ENCODE measurements at regions not wholly inside any gene's neighbourhood (a gene's known extent, or its start where the extent isn't known, plus 50 kb on each side); places are given as distances from the start of the nearest gene placed in this dataset.
"Not testable (repeated sequence)": the region's sequence is repeated elsewhere in the genome, so short reads cannot be mapped to it uniquely, and the experiment has no call there.

DNA sequence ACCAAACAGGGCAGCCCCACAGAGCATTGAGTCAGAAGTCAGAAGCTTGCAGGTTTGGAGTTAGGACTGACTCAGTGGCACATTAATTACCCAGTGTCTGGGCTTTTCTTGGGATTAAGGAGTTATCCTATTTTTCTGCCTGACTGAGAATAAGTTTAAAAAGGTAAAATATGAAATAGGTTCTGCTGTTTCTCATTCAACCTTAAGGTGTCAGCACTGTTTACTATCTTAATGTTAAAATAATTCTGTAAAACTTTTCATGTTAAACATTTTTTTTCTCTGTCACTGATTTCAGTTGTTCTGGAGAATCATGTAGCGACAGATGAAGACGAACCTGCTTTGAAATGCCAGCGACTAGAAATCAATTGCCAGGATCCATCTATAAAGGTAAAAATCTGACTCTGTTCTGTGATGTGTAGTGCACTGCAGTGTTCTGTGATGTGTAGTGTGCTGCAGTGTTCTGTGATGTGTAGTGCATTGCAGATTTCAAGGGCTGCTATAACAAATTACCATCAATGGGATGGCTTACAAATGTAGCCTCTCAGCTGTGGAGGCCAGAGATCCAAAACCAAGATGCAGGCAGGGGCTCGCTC, 128.0 kb downstream of the LAT start:
- TF ChIP-seq, protein P1, sequence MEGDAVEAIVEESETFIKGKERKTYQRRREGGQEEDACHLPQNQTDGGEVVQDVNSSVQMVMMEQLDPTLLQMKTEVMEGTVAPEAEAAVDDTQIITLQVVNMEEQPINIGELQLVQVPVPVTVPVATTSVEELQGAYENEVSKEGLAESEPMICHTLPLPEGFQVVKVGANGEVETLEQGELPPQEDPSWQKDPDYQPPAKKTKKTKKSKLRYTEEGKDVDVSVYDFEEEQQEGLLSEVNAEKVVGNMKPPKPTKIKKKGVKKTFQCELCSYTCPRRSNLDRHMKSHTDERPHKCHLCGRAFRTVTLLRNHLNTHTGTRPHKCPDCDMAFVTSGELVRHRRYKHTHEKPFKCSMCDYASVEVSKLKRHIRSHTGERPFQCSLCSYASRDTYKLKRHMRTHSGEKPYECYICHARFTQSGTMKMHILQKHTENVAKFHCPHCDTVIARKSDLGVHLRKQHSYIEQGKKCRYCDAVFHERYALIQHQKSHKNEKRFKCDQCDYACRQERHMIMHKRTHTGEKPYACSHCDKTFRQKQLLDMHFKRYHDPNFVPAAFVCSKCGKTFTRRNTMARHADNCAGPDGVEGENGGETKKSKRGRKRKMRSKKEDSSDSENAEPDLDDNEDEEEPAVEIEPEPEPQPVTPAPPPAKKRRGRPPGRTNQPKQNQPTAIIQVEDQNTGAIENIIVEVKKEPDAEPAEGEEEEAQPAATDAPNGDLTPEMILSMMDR (IDR thresholded peaks at IDR 0.05) = no peak
- TF ChIP-seq POLR2A (IDR thresholded peaks at IDR 0.05) = no peak
- 95 to 97% methylated on average over 4 of the region's 4 CpGs for WGBS, 2 donors
- intact Hi-C loops (cut with DNase I) = no loop called here

DNA sequence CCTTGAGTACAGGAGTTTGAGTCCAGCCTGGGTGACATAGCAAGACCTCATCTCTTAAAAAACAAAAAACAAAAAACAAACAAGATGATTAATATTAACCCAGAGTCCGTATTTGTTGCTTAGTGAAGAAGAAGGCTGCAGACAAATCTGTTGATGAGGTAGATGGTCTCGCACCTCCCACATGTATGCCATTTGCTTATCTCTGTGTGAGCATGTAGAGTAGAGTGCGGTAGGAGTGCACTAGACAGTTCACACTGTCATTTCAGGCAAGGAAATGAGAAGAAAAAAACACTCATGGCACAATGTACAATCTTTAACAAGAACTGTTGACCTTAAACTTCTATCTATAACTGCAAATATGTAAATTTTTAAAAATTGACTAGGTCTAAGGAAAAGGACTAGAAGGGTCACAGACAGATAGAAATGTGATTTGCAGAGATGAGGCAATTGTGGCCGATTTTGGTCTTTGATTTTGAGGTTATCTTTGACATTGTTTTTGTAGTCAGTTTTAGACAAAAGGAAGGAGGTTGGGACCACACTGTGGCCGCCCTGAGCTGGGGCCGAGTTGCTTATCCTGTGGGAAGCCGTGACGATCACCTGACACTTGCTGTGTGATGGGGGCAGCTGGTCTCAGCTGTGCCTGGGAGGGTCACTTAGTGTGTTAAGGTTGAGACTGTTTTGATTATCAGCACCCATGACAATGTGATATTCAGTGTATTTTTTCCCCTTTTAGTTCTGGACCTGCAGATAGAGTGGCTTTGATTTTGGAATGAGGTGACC, 127.2 kb downstream of the LAT start:
- H3K4me1 ChIP-seq = peaks cover 3 to 12% of the 10 kb centered on the region in 2 donors
- H3K4me3 ChIP-seq (replicated peaks in 1 of 3); H3K27me3 ChIP-seq; H3K36me3 ChIP-seq; H3K27ac ChIP-seq; H3K9me3 ChIP-seq; intact Hi-C loops (cut with DNase I); DNase-seq: not testable (repeated sequence)
- WGBS, 2 donors = 69 to 73% methylated on average over 8 of the region's 8 CpGs

More for the DNA sequence above, 128.0 kb downstream of the LAT start:
- H3K4me3 ChIP-seq (replicated peaks in 1 of 3) = no peak overlapping the region
- no peaks in the 10 kb centered on the region for H3K36me3 ChIP-seq
- H3K4me1 ChIP-seq = peaks cover 3 to 12% of the 10 kb centered on the region in 2 donors
- no peaks in the 10 kb centered on the region for H3K27me3 ChIP-seq
- H3K27ac ChIP-seq = no peak overlapping the region
- DNase-seq = no peak
- H3K9me3 ChIP-seq = no peaks in the 10 kb centered on the region

DNA sequence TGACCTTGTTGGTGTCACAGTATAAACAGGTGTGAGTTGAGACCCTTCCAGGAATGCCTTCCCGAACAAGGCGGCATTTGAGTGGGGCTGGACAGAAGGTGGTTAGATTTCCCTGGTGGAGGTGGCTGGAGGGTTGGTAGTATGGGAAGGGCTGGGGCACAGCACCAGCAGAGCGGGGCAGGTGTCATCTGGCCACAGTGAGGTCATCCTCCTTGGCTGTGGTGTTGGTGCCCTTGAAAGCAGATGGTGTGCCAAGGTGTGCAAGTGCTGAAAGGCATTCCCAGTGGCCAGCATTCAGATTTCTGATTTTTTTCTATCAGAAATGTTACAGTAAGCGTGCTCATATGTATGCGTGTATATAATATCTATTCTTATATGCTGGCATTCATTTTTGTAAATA, 126.6 kb downstream of the LAT start:
- Histone ChIP-seq H3K27ac (no peak overlapping the region), H3K36me3 (no peaks in the 10 kb centered on the region), H3K27me3 (no peaks in the 10 kb centered on the region), H3K4me1 (peaks cover 3 to 12% of the 10 kb centered on the region in 2 donors), H3K9me3 (no peaks in the 10 kb centered on the region), H3K4me3 (replicated peaks in 1 of 3) (no peak overlapping the region)
- TF ChIP-seq POLR2A (IDR thresholded peaks at IDR 0.05) = no peak
- TF ChIP-seq, protein P1 (IDR thresholded peaks at IDR 0.05) = no peak
- DNase-seq = no peak
- intact Hi-C loops (cut with DNase I) = no loop called here
- WGBS, 2 donors = 91 to 97% methylated on average over 5 of the region's 5 CpGs

DNA sequence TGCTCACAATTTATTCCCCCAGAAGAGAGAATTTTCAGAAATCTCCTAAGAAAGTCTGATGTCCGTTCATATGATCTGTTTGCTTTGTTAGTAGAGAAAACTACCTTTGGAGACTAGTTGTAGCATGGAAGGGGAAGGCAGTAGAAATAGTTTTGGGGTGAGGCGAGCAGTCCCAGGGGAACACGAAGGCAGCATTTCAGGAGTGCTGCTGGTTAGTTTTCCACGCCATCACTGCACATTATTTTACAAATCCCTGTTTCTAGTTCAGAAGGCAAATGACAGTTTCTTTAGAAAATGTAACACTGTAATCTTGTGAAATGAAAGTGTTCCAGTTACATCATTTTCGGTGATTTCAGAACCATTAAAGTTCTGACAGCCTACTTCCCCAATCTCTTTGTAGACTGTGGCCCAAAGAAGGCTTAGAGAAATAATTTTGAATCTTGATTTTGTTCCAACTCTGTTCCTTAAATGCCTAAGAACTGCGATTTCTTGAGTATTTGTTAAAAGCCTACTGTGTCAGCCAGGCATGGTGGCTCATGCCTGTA, 123.8 kb downstream of the LAT start:
- H3K36me3 ChIP-seq; DNase-seq; H3K4me3 ChIP-seq (replicated peaks in 1 of 3); H3K9me3 ChIP-seq; intact Hi-C loops (cut with DNase I); H3K4me1 ChIP-seq; H3K27ac ChIP-seq; H3K27me3 ChIP-seq: not testable (repeated sequence)
- 72 to 75% methylated on average over 6 of the region's 6 CpGs for WGBS, 2 donors

DNA sequence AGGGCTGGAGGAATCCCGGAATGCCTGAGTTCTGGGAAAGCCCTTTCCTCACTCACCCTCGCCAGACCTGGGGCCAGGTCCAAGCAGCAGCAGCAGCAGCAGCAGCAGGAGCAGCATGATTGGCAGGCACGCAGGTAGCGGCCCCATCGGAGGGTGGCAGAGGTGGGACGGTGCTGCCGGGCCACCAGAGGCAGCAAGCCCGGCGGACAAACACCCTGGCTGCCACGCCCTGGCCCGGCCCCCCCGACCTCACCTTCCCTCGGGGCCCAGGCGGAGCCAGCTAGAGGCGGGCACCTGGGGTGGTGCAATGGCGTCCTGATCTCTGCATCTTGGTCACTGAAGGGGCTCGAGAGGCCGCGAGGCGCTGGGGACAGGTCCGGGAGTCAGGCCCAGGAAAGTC, 122.4 kb downstream of the LAT start:
- no peak for DNase-seq
- Histone ChIP-seq H3K27me3 (no peaks in the 10 kb centered on the region), H3K4me3 (replicated peaks in 1 of 3) (no peak overlapping the region), H3K9me3 (no peaks in the 10 kb centered on the region), H3K27ac (no peak overlapping the region), H3K36me3 (no peaks in the 10 kb centered on the region), H3K4me1 (no peaks in the 10 kb centered on the region)
- intact Hi-C loops (cut with DNase I) = no loop called here
- WGBS, 2 donors = 41 to 45% methylated on average over 7 to 17 of the region's 21 CpGs
- TF ChIP-seq, protein P1 (IDR thresholded peaks at IDR 0.05) = no peak
- TF ChIP-seq POLR2A (IDR thresholded peaks at IDR 0.05) = no peak

DNA sequence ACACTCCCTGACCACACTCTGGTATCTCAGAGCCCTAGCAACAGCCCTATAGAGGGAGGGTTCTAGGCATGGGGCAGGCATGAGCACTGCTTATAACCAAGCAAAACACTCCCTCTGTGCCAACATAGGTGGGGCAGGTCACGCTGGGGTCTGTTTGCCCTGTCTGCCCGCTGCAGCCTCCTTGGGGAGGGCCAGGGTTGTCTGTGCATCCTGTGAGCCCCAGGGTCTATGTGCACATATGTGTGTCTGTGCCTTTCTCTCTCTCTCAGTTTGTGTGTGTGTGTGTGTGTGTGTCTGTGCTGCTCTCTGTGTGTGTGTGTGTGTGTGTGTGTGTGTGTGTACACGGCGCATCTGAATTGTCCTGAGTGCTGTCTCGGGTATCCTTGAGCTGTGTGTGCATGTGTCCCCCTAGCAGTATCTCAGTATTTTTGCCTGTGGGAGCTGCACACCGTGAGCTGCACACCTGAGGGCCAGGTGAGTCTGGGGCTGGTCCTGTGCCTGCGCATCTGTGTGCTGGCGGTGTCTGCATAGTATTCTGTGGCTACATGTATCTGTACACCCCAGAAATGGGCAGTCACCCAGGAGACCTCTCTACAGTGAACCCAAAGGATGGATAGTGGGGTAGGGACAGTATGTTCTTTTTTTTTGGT, 121.5 kb downstream of the LAT start:
- intact Hi-C loops (cut with DNase I); H3K4me1 ChIP-seq; H3K27ac ChIP-seq; DNase-seq; H3K36me3 ChIP-seq; H3K4me3 ChIP-seq (replicated peaks in 1 of 3); H3K27me3 ChIP-seq; H3K9me3 ChIP-seq: not testable (repeated sequence)
- WGBS, 2 donors = 70% methylated on average over 2 of the region's 8 CpGs; no CpG with 5 or more reads in 1 of the 2 donors

DNA sequence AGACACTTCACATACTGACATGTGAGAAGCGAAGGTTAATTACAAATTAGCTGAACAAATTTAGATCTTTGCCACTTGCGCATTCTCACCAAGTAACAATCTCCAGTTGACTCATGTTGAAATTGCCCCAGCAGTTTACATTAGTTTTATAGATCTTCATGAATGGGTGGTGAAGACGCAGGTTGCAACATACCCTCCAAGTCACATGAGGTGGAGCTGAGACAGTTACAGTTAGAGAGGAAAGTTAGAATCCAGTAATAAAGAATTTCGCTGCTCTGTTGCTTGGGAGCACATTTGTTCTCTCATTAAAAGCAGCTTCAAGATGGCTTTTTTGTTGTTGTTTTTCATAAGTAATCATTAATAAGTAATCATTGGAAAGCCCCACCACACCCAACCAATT, 119.7 kb downstream of the LAT start:
- H3K27me3 ChIP-seq; H3K36me3 ChIP-seq; DNase-seq; intact Hi-C loops (cut with DNase I); H3K4me3 ChIP-seq (replicated peaks in 1 of 3); H3K4me1 ChIP-seq; H3K27ac ChIP-seq; H3K9me3 ChIP-seq: not testable (repeated sequence)
- 94 to 96% methylated on average over 2 of the region's 4 CpGs for WGBS, 2 donors

DNA sequence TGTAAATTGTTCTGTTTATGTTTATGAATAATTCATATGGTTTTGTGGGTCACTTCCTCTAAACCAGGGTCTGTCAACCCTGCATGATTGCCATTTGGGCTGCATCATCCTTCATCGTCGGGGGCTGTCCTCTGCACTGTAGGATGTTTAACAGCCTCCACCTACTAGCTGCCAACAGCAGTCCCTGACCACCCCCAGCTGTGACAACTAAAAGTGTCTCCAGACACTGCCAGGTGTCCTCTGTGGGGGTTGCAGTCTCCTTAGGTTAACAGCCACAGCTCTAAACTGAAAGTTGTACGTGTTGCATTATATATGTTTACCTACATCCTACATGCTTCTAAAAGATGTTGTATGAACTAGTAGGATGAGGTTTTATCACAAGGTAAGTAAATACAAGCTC, 113.1 kb downstream of the LAT start:
- H3K27ac ChIP-seq; H3K4me1 ChIP-seq; H3K36me3 ChIP-seq; H3K27me3 ChIP-seq; DNase-seq; intact Hi-C loops (cut with DNase I); H3K4me3 ChIP-seq (replicated peaks in 1 of 3); H3K9me3 ChIP-seq: not testable (repeated sequence)
- WGBS, 2 donors = 56% methylated on average over 1 of the region's 3 CpGs; no CpG with 5 or more reads in 1 of the 2 donors

All from thyroid gland (tissue), 4 donors.